ENCODE measurements at regions not wholly inside any gene's neighbourhood (a gene's known extent, or its start where the extent isn't known, plus 50 kb on each side); places are given as distances from the start of the nearest gene placed in this dataset.

DNA sequence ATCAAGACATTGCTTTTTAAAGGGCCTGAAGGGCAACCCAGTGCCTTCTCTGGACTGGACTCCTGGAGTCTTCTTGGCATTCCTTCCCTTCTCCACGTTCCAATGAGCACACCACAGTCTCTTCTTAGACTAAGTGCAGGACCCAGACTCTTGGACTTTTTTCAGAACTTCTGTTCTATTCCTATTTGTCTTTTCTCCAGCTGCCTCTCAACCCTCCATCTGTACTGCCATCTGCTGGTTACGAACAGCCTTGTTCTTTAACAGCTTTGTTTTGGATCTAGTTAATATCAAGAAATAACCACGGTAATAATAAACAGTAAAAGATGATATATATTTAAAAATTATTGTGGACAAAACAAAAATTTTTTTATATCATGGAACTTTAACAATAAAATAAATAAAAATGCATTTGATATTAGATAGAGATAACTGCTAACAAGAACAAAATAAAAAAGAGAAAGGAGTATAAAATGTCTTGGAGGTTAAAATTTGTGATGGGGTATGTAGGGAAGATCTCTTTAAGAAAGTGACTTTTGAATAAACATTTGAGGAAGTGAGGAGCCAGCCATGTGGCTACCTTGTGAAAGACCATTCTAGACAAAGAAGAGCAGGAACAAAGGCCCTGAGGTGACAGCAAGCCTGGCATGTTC lies 105.1 kb upstream of the HCRTR2 start:
- no peaks in the 10 kb centered on the region for H3K36me3 Mint-ChIP-seq (ENCODE audit: insufficient read depth in 1 of 3, low read depth in 3 of 3)
- no peak overlapping the region for H4K8ac ChIP-seq (replicated peaks; ENCODE audit: insufficient read length, low read depth, low read length)
- H3K23me2 ChIP-seq (ENCODE audit: insufficient read length, low read depth, low read length, poor library complexity, severe bottlenecking), result no peaks in the 10 kb centered on the region
- H3T11ph ChIP-seq (ENCODE audit: low read length), result no peak overlapping the region
- H4K5ac ChIP-seq (ENCODE audit: insufficient read length, low read depth, low read length), result no peak overlapping the region
- no peak overlapping the region for H3K14ac ChIP-seq (ENCODE audit: insufficient read depth, low read length)
- H3K56ac ChIP-seq (ENCODE audit: insufficient read length, low read depth, low read length), result no peak overlapping the region
- no peak overlapping the region for H2AK5ac ChIP-seq (ENCODE audit: insufficient read length, low read length)
- no peaks in the 10 kb centered on the region for H3K9me3 Mint-ChIP-seq
- H3K9me3 ChIP-seq (ENCODE audit: control insufficient read depth, low read depth, low read length), result no peaks in the 10 kb centered on the region
- H3K4me1 Mint-ChIP-seq, result no peaks in the 10 kb centered on the region
- H4K20me1 ChIP-seq (ENCODE audit: control insufficient read depth, insufficient read depth, insufficient read length), result no peaks in the 10 kb centered on the region
- no peak overlapping the region for H2BK15ac ChIP-seq (ENCODE audit: low read depth, low read length)
- no peak overlapping the region for H3K4ac ChIP-seq (ENCODE audit: low read depth, low read length)
- DNase-seq, result peak; percentile 30
- no peak overlapping the region for H3K9ac ChIP-seq (ENCODE audit: extremely low read depth, insufficient read length, low read length)
- H2BK20ac ChIP-seq (ENCODE audit: low read depth, low read length, poor library complexity, severe bottlenecking), result no peak overlapping the region
- no peak overlapping the region for H3K23ac ChIP-seq (ENCODE audit: insufficient read length, low read depth, low read length)
- no peaks in the 10 kb centered on the region for H3K4me1 ChIP-seq (ENCODE audit: insufficient read depth, low read length)
- WGBS (ENCODE audit: extremely low coverage, insufficient read length, low lambda C conversion rate), result no CpG with 5 or more reads among the region's 3 CpGs
- H3K18ac ChIP-seq (ENCODE audit: insufficient read length, low read depth, low read length), result no peak overlapping the region
- H2AFZ ChIP-seq (ENCODE audit: low read length), result no peak overlapping the region
- H3K4me3 Mint-ChIP-seq, result no peak overlapping the region
- H3K27me3 ChIP-seq (ENCODE audit: insufficient read depth, low read length), result no peaks in the 10 kb centered on the region
- H3K4me2 ChIP-seq (ENCODE audit: insufficient read depth, insufficient read length, low read length), result no peak overlapping the region
- TF ChIP-seq CTCF (conservative IDR thresholded peaks at IDR 0.05), result peak; percentile 87
- H3K27ac ChIP-seq (ENCODE audit: insufficient read length, low read depth, low read length), result no peak overlapping the region
- no peak overlapping the region for H2BK12ac ChIP-seq (ENCODE audit: insufficient read length, low read depth, low read length)
- H4K91ac ChIP-seq (ENCODE audit: insufficient read length, low read depth, low read length), result no peak overlapping the region
- no peak overlapping the region for H2BK120ac ChIP-seq (ENCODE audit: low read depth, low read length, poor library complexity, severe bottlenecking)
- no peak overlapping the region for H2BK5ac ChIP-seq (ENCODE audit: insufficient read length, low read length)
- H3K79me2 ChIP-seq (ENCODE audit: insufficient read depth, low read length), result no peaks in the 10 kb centered on the region
- no peaks in the 10 kb centered on the region for H3K79me1 ChIP-seq (ENCODE audit: insufficient read depth, low read depth, low read length, poor library complexity, severe bottlenecking)
- H3K27ac Mint-ChIP-seq, result no peak overlapping the region
- H3K27me3 Mint-ChIP-seq (ENCODE audit: low read depth), result no peaks in the 10 kb centered on the region
